SK-N-MC (cell line): ENCODE measurements at regions not wholly inside any gene's neighbourhood (a gene's known extent, or its start where the extent isn't known, plus 50 kb on each side); places are given as distances from the start of the nearest gene placed in this dataset.

Experiments used
- EZH2 ChIP-seq: fragments of 200-600 bp; sonication (generic); IDR thresholded peaks from one replicate; pipeline ENCODE4 v1.6.1; 2017; ENCODE audit warnings: antibody characterized with exemption
- POLR2AphosphoS5 ChIP-seq: IDR thresholded peaks from 2 replicates; pipeline ENCODE4 v1.6.1; 2012; ENCODE audit warnings: mild to moderate bottlenecking, low read depth, low read length, borderline replicate concordance

DNA sequence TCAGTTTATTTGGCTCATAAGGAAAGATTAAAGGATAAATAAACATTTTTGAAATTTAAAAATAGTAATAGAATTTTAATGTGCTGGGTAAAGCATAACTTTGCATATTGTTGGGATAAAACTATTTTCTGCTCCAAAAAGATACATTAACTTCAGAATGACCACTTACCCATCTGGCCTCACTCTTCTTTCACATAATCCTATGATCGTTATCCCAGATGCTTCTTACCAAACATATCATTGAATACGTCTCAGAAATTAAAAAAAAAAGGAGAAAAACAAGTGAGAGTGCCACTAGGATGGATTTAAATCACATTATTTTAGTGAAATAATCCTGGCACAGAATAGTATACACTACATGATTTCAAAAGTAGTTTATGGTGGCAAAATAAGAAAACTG lies 677.5 kb upstream of the ZWINT start:
- TF ChIP-seq EZH2, result no peak
- no peak for TF ChIP-seq POLR2AphosphoS5
